ENCODE measurements at regions not wholly inside any gene's neighbourhood (a gene's known extent, or its start where the extent isn't known, plus 50 kb on each side); places are given as distances from the start of the nearest gene placed in this dataset.

GRCh38 chr2:144054911-144055310 is 465.0 kb downstream of the ZEB2 start:
- TF ChIP-seq CTCF (IDR thresholded peaks at IDR 0.05), result no peak
- no peak for TF ChIP-seq POLR2A (IDR thresholded peaks at IDR 0.05)

All from Peyer's patch (tissue), 4 donors.